SK-N-SH treated with all-trans-retinoic acid at 6 μM for 48 hours (cell line): ENCODE measurements at regions not wholly inside any gene's neighbourhood (a gene's known extent, or its start where the extent isn't known, plus 50 kb on each side); places are given as distances from the start of the nearest gene placed in this dataset.

Experiments
- ATAC-seq: fragments of 200-7000 bp; cut with Tn5 transposase; 3 replicates; pipeline ENCODE4 v1.9.1; 2020; ENCODE audit warnings: mild to moderate bottlenecking, moderate library complexity
- ARNTL ChIP-seq: fragments of 450-650 bp; formaldehyde crosslinking; IDR thresholded peaks from 2 replicates; pipeline ENCODE4 v1.5.0; 2020; ENCODE audit warnings: low read depth, mild to moderate bottlenecking, moderate library complexity, borderline replicate concordance
- BACH2 ChIP-seq: fragments of 250-450 bp; sonication (Bioruptor Pico); IDR thresholded peaks from 2 replicates; pipeline ENCODE4 v1.9.0; 2021; ENCODE audit warnings: mild to moderate bottlenecking, borderline replicate concordance
- CSDC2 ChIP-seq: fragments of 250-450 bp; sonication (Bioruptor Pico); IDR thresholded peaks from 2 replicates; pipeline ENCODE4 v1.5.0; 2020; ENCODE audit warnings: mild to moderate bottlenecking, moderate library complexity
- ESRRG ChIP-seq: fragments of 250-450 bp; sonication (Bioruptor Pico); IDR thresholded peaks from 2 replicates; pipeline ENCODE4 v1.6.1; 2021; ENCODE audit warnings: mild to moderate bottlenecking
- GLIS3 ChIP-seq: fragments of 250-450 bp; sonication (Bioruptor Pico); IDR thresholded peaks from 2 replicates; pipeline ENCODE4 v1.5.0; 2020; ENCODE audit warnings: mild to moderate bottlenecking, moderate library complexity
- ISL1 ChIP-seq: fragments of 250-450 bp; sonication (Bioruptor Pico); IDR thresholded peaks from 2 replicates; pipeline ENCODE4 v2.1.2; 2022; ENCODE audit warnings: mild to moderate bottlenecking, moderate library complexity
- OSR1 ChIP-seq: fragments of 250-450 bp; sonication (Bioruptor Pico); IDR thresholded peaks from 2 replicates; pipeline ENCODE4 v1.8.0; 2022; ENCODE audit warnings: moderate library complexity, mild to moderate bottlenecking, inconsistent platforms
- SNAI2 ChIP-seq: fragments of 250-450 bp; sonication (Bioruptor Pico); IDR thresholded peaks from 2 replicates; pipeline ENCODE4 v1.5.0; 2020; ENCODE audit warnings: mild to moderate bottlenecking, moderate library complexity
- TOX ChIP-seq: fragments of 250-450 bp; sonication (Bioruptor Pico); IDR thresholded peaks from 2 replicates; pipeline ENCODE4 v1.8.0; 2021; ENCODE audit warnings: mild to moderate bottlenecking, moderate library complexity, borderline replicate concordance
- ZC3H10 ChIP-seq: fragments of 250-450 bp; sonication (Bioruptor Pico); IDR thresholded peaks from 2 replicates; pipeline ENCODE4 v1.5.1; 2021; ENCODE audit warnings: mild to moderate bottlenecking, moderate library complexity
- ZFP30 ChIP-seq: fragments of 450-650 bp; formaldehyde crosslinking; IDR thresholded peaks from 2 replicates; pipeline ENCODE4 v1.5.0; 2022; ENCODE audit warnings: mild to moderate bottlenecking, moderate library complexity
- ZNF565 ChIP-seq: fragments of 450-650 bp; formaldehyde crosslinking; conservative IDR thresholded peaks from 2 replicates; pipeline ENCODE4 v1.5.0; 2020; ENCODE audit warnings: low read depth, mild to moderate bottlenecking, moderate library complexity
- ZNF70 ChIP-seq: fragments of 450-650 bp; formaldehyde crosslinking; IDR thresholded peaks from 2 replicates; pipeline ENCODE4 v1.5.0; 2020; ENCODE audit warnings: mild to moderate bottlenecking, moderate library complexity
- ZNF8 ChIP-seq: fragments of 450-650 bp; formaldehyde crosslinking; IDR thresholded peaks from 2 replicates; pipeline ENCODE4 v1.5.0; 2020; ENCODE audit warnings: mild to moderate bottlenecking, moderate library complexity
- TF ChIP-seq, protein P1 (sequence below): fragments of 250-450 bp; sonication (Bioruptor Pico); IDR thresholded peaks from 2 replicates; pipeline ENCODE4 v1.8.0; 2021; ENCODE audit warnings: low read depth, mild to moderate bottlenecking, moderate library complexity, borderline replicate concordance
- TF ChIP-seq, protein P2 (sequence below): fragments of 250-450 bp; sonication (Bioruptor Pico); IDR thresholded peaks from 2 replicates; pipeline ENCODE4 v1.8.0; 2020; ENCODE audit warnings: mild to moderate bottlenecking, moderate library complexity, borderline replicate concordance
- TF ChIP-seq, protein P3 (sequence below): fragments of 250-450 bp; sonication (Bioruptor Pico); IDR thresholded peaks from 2 replicates; pipeline ENCODE4 v1.5.0; 2020; ENCODE audit warnings: mild to moderate bottlenecking, moderate library complexity
- TF ChIP-seq, protein P4 (sequence below): fragments of 250-450 bp; sonication (Bioruptor Pico); IDR thresholded peaks from 2 replicates; pipeline ENCODE4 v1.5.1; 2020; ENCODE audit warnings: low read depth, mild to moderate bottlenecking, moderate library complexity

DNA sequence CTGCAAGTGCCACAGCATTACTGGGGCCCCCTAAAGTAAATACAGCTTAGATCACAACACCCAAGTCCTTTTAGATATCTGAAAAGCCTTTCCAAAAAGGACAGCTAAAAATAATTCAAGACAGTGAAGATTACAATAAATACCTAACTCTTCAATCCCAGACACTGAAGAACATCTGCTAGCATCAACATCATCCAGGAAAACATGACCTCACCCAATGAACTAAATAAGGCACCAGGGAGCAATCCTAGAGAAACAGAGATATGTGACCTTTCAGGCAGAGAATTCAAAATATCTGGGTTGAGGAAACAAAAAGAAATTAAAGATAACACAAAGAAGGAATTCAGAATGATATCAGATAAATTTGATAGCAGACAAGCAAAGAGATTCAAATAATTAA lies 71.7 kb upstream of the TTC14 start:
- no peak for ATAC-seq
- TF ChIP-seq, protein P1, sequence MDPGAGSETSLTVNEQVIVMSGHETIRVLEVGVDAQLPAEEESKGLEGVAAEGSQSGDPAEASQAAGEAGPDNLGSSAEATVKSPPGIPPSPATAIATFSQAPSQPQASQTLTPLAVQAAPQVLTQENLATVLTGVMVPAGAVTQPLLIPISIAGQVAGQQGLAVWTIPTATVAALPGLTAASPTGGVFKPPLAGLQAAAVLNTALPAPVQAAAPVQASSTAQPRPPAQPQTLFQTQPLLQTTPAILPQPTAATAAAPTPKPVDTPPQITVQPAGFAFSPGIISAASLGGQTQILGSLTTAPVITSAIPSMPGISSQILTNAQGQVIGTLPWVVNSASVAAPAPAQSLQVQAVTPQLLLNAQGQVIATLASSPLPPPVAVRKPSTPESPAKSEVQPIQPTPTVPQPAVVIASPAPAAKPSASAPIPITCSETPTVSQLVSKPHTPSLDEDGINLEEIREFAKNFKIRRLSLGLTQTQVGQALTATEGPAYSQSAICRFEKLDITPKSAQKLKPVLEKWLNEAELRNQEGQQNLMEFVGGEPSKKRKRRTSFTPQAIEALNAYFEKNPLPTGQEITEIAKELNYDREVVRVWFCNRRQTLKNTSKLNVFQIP (CRISPR knock-in tag) = no peak
- no peak for TF ChIP-seq ZNF565
- no peak for TF ChIP-seq GLIS3 (CRISPR knock-in tag)
- no peak for TF ChIP-seq ZFP30 (CRISPR knock-in tag)
- TF ChIP-seq SNAI2 (CRISPR knock-in tag) = no peak
- TF ChIP-seq TOX (CRISPR knock-in tag) = no peak
- no peak for TF ChIP-seq ZC3H10 (CRISPR knock-in tag)
- TF ChIP-seq ISL1 (CRISPR knock-in tag) = no peak
- TF ChIP-seq CSDC2 (CRISPR knock-in tag) = no peak

DNA sequence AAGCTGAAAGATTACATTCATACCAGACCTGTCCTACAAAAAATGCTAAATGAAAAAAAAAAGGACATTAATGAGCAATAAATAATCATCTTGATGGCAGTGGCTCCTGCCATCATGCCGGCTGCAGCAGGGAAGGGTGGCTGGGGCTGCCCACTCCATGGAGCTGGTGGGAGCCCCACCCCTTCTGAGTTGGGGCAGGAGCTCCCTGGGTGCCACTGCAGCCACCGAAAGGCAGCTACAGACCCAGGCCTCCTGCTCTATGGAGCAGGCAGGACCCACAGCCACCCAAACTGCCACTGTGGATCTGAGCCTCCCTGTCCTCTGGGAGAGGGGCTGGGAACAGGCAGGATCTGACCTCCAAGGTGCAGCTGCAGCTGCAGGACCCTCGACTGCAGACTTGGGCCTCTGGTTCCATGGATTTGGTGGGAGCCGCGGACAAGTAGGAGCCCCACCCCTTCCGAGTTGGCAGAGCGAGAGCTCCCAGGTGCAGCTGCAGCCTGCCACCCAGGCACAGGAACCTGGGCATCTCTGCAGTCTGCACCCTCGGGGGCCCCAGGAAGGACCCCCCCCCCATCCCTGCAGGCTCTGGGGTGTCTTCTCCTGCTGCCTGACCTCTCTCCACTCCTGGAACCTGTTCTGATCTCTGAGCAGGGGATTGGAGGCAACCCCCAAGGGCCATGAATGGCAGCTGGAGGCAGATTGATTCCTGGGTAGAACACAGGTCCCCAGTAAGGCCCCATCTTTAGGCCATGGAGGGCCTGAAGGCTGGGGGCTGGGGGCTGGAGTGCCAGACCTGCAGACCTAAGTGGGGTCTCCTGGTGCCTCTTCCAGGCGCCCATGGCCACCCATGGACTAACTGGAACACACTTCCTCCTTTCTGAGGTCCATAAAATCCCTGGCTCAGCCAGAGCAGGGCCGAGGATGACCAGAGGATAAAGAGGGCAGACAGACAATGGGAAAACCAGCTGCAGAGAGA lies 70.4 kb upstream of the TTC14 start:
- no peak for ATAC-seq
- TF ChIP-seq CSDC2 (CRISPR knock-in tag) (no peak), BACH2 (CRISPR knock-in tag) (no peak), ZC3H10 (CRISPR knock-in tag) (no peak), ESRRG (CRISPR knock-in tag) (no peak), OSR1 (CRISPR knock-in tag) (no peak)
- TF ChIP-seq, all 23 proteins: peak for 0

DNA sequence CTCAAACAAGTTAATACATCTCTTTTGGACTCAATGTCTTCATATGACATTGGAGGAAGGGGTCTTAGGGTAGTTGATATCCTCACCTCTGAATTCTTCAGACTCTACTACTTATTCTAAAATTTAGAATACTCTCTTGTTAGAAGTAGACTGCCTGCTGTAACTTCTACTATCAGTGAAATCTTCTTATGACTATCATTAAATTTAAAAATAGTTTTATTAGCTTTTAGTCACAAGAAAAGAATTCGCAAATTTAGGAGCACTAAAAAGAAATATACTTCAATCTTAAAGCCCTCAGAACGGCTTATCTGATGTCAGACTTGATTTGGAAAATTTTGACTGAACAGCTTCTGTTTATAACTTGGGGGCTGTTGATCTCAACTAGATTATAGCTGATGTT lies 67.1 kb upstream of the TTC14 start:
- TF ChIP-seq ZNF8 (no peak), ZNF70 (CRISPR knock-in tag) (no peak), ZFP30 (CRISPR knock-in tag) (no peak), ZC3H10 (CRISPR knock-in tag) (no peak), GLIS3 (CRISPR knock-in tag) (no peak), CSDC2 (CRISPR knock-in tag) (no peak), ISL1 (CRISPR knock-in tag) (no peak)
- TF ChIP-seq, protein P2, sequence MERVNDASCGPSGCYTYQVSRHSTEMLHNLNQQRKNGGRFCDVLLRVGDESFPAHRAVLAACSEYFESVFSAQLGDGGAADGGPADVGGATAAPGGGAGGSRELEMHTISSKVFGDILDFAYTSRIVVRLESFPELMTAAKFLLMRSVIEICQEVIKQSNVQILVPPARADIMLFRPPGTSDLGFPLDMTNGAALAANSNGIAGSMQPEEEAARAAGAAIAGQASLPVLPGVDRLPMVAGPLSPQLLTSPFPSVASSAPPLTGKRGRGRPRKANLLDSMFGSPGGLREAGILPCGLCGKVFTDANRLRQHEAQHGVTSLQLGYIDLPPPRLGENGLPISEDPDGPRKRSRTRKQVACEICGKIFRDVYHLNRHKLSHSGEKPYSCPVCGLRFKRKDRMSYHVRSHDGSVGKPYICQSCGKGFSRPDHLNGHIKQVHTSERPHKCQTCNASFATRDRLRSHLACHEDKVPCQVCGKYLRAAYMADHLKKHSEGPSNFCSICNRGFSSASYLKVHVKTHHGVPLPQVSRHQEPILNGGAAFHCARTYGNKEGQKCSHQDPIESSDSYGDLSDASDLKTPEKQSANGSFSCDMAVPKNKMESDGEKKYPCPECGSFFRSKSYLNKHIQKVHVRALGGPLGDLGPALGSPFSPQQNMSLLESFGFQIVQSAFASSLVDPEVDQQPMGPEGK (CRISPR knock-in tag) = no peak
- TF ChIP-seq, protein P3, sequence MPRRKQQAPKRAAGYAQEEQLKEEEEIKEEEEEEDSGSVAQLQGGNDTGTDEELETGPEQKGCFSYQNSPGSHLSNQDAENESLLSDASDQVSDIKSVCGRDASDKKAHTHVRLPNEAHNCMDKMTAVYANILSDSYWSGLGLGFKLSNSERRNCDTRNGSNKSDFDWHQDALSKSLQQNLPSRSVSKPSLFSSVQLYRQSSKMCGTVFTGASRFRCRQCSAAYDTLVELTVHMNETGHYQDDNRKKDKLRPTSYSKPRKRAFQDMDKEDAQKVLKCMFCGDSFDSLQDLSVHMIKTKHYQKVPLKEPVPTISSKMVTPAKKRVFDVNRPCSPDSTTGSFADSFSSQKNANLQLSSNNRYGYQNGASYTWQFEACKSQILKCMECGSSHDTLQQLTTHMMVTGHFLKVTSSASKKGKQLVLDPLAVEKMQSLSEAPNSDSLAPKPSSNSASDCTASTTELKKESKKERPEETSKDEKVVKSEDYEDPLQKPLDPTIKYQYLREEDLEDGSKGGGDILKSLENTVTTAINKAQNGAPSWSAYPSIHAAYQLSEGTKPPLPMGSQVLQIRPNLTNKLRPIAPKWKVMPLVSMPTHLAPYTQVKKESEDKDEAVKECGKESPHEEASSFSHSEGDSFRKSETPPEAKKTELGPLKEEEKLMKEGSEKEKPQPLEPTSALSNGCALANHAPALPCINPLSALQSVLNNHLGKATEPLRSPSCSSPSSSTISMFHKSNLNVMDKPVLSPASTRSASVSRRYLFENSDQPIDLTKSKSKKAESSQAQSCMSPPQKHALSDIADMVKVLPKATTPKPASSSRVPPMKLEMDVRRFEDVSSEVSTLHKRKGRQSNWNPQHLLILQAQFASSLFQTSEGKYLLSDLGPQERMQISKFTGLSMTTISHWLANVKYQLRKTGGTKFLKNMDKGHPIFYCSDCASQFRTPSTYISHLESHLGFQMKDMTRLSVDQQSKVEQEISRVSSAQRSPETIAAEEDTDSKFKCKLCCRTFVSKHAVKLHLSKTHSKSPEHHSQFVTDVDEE = no peak
- TF ChIP-seq, protein P4, sequence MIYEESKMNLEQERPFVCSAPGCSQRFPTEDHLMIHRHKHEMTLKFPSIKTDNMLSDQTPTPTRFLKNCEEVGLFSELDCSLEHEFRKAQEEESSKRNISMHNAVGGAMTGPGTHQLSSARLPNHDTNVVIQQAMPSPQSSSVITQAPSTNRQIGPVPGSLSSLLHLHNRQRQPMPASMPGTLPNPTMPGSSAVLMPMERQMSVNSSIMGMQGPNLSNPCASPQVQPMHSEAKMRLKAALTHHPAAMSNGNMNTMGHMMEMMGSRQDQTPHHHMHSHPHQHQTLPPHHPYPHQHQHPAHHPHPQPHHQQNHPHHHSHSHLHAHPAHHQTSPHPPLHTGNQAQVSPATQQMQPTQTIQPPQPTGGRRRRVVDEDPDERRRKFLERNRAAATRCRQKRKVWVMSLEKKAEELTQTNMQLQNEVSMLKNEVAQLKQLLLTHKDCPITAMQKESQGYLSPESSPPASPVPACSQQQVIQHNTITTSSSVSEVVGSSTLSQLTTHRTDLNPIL (CRISPR knock-in tag) = no peak
- TF ChIP-seq, protein P1 (CRISPR knock-in tag) = no peak
- TF ChIP-seq, all 23 proteins: peak for 0
- ATAC-seq = no peak

DNA sequence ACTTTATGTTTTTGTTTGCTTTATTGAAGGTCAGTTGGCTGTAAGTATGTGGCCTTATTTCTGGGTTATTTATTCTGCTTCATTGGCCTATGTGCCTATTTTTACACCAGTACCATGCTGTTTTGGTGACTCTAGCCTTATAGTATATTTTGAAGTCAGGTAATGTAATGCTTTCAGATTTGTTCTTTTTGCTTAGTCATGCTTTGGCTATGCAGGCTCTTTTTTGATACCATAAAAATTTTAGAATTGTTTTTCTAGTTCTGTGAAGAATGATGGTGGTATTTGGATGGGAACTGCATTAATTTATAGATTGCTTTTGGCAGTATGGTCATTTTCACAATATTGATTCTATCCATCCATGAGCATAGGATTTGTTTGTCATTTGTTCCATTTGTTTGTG lies 63.5 kb upstream of the TTC14 start:
- no peak for ATAC-seq
- no peak for TF ChIP-seq ZFP30 (CRISPR knock-in tag)
- TF ChIP-seq ZNF70 (CRISPR knock-in tag) = no peak
- TF ChIP-seq OSR1 (CRISPR knock-in tag) = no peak
- TF ChIP-seq SNAI2 (CRISPR knock-in tag) = no peak
- TF ChIP-seq ARNTL (CRISPR knock-in tag) = no peak
- TF ChIP-seq, all 23 proteins: peak for 0
